Parathyroid adenoma (tissue), 2 donors: ENCODE measurements at regions not wholly inside any gene's neighbourhood (a gene's known extent, or its start where the extent isn't known, plus 50 kb on each side); places are given as distances from the start of the nearest gene placed in this dataset.

Source experiments
- H2AFZ ChIP-seq: fragments of 300-600 bp; sonication (generic); one replicate; pipeline ENCODE4 v1.7.0; 2017; ENCODE audit warnings: antibody characterized with exemption, mild to moderate bottlenecking
- H3K27ac ChIP-seq: fragments of 300-600 bp; sonication (generic); one replicate; pipeline ENCODE4 v1.7.0; 2017
- H3K27me3 ChIP-seq: fragments of 300-600 bp; sonication (generic); one replicate; pipeline ENCODE4 v1.7.0; 2017; ENCODE audit warnings: low read length; ENCODE audit not compliant: control insufficient read depth, insufficient read depth
- H3K36me3 ChIP-seq: fragments of 300-600 bp; sonication (generic); one replicate; pipeline ENCODE4 v1.7.0; 2017; ENCODE audit warnings: low read length; ENCODE audit not compliant: control insufficient read depth, insufficient read depth
- H3K4me1 ChIP-seq: fragments of 300-600 bp; sonication (generic); one replicate; pipeline ENCODE4 v1.7.0; 2017; ENCODE audit warnings: control low read depth
- H3K4me2 ChIP-seq: fragments of 300-600 bp; sonication (generic); one replicate; pipeline ENCODE4 v1.7.0; 2017; ENCODE audit warnings: low read length
- H3K4me3 ChIP-seq: fragments of 300-600 bp; sonication (generic); one replicate; pipeline ENCODE4 v1.7.0; 2017; ENCODE audit warnings: low read depth, low read length
- H3K79me2 ChIP-seq: fragments of 300-600 bp; sonication (generic); one replicate; pipeline ENCODE4 v1.7.0; 2017; ENCODE audit warnings: control low read depth
- H3K9ac ChIP-seq: fragments of 300-600 bp; sonication (generic); one replicate; pipeline ENCODE4 v1.7.0; 2017; ENCODE audit warnings: mild to moderate bottlenecking
- H3K9me3 ChIP-seq: fragments of 300-600 bp; sonication (generic); one replicate; pipeline ENCODE4 v1.7.0; 2017; ENCODE audit warnings: low read length; ENCODE audit not compliant: control insufficient read depth
- TF ChIP-seq, protein P1 (sequence below): fragments of 300-600 bp; sonication (generic); IDR thresholded peaks from one replicate; pipeline ENCODE4 v1.7.0; 2017; ENCODE audit warnings: antibody characterized with exemption, mild to moderate bottlenecking
- donor health status: primary hyperparathyroidism.

DNA sequence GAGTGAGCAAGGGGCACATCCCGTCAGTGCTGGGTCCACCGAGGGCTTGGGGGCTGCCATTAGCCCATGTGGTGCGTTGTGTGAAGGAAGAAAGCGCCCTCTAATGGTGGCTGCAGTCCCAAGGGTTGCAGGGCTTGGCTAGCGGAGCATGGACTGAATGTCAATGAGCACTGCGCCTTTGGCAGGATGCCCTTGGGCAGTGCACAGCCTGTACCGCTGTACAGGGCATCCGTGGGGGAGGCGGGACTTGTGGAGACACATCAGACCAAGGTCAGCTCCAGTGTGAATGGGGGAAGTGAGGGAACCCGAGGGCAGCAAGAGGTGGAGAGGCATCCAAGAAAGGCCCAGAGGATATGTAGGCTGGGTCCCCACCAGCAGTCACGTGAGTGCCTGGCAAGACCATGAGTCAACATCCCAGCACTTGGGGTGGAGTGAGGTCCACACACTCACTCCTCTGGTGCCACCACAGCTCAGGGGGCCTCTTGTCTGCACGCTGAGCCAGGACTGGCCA, 75.5 kb upstream of the MED9 start:
- Histone ChIP-seq H3K4me1 (no peaks in the 10 kb centered on the region), H2AFZ (no peak overlapping the region), H3K4me2 (no peak overlapping the region), H3K79me2 (no peaks in the 10 kb centered on the region), H3K27me3 (no peaks in the 10 kb centered on the region), H3K9me3 (no peaks in the 10 kb centered on the region), H3K9ac (no peak overlapping the region), H3K36me3 (no peaks in the 10 kb centered on the region), H3K27ac (no peak overlapping the region), H3K4me3 (no peak overlapping the region)
- TF ChIP-seq, protein P1, sequence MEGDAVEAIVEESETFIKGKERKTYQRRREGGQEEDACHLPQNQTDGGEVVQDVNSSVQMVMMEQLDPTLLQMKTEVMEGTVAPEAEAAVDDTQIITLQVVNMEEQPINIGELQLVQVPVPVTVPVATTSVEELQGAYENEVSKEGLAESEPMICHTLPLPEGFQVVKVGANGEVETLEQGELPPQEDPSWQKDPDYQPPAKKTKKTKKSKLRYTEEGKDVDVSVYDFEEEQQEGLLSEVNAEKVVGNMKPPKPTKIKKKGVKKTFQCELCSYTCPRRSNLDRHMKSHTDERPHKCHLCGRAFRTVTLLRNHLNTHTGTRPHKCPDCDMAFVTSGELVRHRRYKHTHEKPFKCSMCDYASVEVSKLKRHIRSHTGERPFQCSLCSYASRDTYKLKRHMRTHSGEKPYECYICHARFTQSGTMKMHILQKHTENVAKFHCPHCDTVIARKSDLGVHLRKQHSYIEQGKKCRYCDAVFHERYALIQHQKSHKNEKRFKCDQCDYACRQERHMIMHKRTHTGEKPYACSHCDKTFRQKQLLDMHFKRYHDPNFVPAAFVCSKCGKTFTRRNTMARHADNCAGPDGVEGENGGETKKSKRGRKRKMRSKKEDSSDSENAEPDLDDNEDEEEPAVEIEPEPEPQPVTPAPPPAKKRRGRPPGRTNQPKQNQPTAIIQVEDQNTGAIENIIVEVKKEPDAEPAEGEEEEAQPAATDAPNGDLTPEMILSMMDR: no peak

DNA sequence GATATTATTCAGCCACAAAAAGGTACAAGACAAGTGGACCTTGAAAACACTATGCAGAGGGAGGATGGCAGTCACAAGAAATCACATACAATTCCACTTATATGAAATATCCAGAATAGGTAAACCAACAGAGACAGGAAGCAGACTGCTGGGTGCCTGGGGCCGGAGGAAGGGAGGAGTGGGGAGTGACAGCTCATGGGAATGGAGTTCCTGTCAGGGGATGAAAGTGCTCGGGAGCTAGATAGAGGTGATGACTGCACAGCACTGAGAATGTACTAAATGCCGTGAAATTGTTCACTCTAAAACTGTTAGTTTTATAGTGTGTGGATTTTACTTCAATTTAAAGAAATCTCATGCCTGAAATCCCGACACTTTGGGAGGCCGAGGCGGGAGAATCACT, 74.2 kb upstream of the MED9 start:
- no peaks in the 10 kb centered on the region for H3K9me3 ChIP-seq
- TF ChIP-seq, protein P1: no peak
- no peak overlapping the region for H3K4me2 ChIP-seq
- no peak overlapping the region for H3K27ac ChIP-seq
- H3K27me3 ChIP-seq: no peaks in the 10 kb centered on the region
- H3K4me3 ChIP-seq: no peak overlapping the region
- no peak overlapping the region for H3K9ac ChIP-seq
- no peaks in the 10 kb centered on the region for H3K36me3 ChIP-seq
- H3K4me1 ChIP-seq: no peaks in the 10 kb centered on the region
- H2AFZ ChIP-seq: no peak overlapping the region
- no peaks in the 10 kb centered on the region for H3K79me2 ChIP-seq

DNA sequence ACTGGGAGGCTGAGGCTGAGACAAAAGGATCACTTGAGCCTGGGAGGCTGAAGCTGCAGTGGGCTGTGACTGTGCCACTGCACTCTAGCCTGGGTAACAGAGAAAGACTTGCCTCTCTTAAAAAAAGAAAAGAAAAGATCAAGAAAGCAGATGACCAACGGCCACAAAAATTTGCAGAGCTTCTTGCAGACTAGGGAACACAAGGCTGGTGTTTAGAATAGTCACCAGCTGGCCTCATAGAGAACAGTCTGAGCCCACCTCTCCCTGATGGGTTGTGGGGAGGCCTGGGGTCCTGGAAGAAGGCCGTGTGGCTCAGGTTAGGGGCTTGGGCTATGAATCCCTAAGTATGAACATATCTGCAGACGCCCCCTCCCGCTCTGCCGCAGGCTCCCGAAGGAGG, 73.7 kb upstream of the MED9 start:
- Histone ChIP-seq H3K9ac (no peak overlapping the region), H3K79me2 (no peaks in the 10 kb centered on the region), H3K27me3 (no peaks in the 10 kb centered on the region), H3K9me3 (no peaks in the 10 kb centered on the region), H3K36me3 (no peaks in the 10 kb centered on the region), H3K27ac (no peak overlapping the region), H3K4me2 (no peak overlapping the region), H3K4me3 (no peak overlapping the region), H3K4me1 (no peaks in the 10 kb centered on the region), H2AFZ (no peak overlapping the region)
- TF ChIP-seq, protein P1: no peak

DNA sequence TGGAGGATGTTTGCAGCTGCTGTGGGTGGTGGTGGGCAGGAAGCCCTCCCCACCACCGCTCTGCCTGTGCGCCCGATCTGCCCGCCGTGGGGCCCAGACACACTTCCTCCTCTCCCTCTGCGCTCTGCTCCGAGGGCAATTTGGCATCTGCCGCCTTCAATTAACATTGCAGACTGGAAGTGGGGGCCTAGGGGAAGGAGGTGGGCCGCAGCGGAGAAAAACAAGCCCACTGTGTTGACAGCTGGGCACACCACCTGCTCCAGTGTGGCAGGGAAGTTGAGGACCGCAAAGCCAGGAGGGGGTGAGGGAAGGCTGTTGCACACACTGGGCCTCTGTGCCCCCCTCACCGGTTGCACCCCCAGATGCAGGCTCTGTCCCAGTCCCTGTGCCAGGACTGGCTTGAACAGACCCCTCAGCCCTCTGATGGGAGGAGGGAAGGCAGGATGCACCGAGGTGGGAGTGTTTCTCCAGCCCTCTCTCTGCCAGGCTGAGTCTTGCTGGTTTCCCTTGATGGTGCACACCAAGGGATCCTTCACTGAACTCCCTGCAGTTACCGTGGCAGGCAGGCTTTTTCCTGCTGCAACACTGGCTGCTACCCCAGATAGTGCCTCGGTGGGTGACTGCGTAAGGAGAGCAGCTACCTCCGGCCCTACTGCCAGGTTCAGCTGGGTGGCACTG, 72.8 kb upstream of the MED9 start:
- Histone ChIP-seq H3K4me1 (no peaks in the 10 kb centered on the region), H3K9me3 (no peaks in the 10 kb centered on the region), H3K36me3 (no peaks in the 10 kb centered on the region), H3K9ac (no peak overlapping the region), H3K4me3 (no peak overlapping the region), H2AFZ (no peak overlapping the region), H3K79me2 (no peaks in the 10 kb centered on the region), H3K4me2 (no peak overlapping the region), H3K27me3 (no peaks in the 10 kb centered on the region), H3K27ac (no peak overlapping the region)
- TF ChIP-seq, protein P1: no peak

DNA sequence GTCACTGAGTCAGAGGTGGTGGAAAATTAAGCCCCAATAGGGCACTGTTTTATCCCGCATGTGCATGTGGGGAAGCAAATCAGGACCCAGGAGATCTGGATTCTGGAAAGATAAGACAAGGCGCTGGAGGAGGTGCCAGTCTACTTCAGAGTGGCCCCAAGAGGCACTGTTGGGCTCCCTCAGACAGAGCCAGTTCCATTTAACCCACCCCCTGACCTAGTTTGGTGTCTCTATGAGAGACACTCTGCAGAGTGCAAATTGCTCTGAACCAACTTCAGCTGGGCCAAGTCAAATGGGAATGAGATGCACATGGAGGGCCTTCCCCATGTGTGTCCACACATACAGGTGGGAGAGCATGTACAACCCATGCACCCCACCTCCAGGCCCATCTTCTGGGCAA, 71.1 kb upstream of the MED9 start:
- Histone ChIP-seq H3K27me3 (no peaks in the 10 kb centered on the region), H3K36me3 (no peaks in the 10 kb centered on the region), H3K4me2 (no peak overlapping the region), H3K9me3 (no peaks in the 10 kb centered on the region), H3K4me1 (no peaks in the 10 kb centered on the region), H3K27ac (no peak overlapping the region), H2AFZ (no peak overlapping the region), H3K79me2 (no peaks in the 10 kb centered on the region), H3K4me3 (no peak overlapping the region), H3K9ac (no peak overlapping the region)
- TF ChIP-seq, protein P1: no peak
